ENCODE measurements at regions not wholly inside any gene's neighbourhood (a gene's known extent, or its start where the extent isn't known, plus 50 kb on each side); places are given as distances from the start of the nearest gene placed in this dataset.

DNA sequence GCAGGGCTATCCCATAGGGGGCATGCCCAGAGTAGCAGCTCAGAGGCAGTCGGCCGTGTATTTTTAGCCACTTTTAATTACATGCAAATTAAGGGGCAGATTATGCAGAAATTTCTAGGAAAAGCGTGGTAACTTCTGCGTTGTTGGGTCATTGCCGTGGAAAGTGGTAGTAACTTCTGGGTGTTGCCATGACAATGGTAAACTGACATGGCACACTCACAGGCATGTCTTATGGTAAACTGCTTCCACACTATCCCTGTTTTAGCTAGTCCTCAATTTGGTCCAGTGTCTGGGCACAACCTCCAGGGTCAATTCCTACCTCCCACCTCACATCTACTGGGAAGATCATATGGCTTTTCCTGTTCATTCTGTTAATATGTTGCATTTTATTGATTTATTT lies 428.9 kb upstream of the FANCL start:
- no peak for DNase-seq (ENCODE audit: low read depth in 2 of 2)

DNA sequence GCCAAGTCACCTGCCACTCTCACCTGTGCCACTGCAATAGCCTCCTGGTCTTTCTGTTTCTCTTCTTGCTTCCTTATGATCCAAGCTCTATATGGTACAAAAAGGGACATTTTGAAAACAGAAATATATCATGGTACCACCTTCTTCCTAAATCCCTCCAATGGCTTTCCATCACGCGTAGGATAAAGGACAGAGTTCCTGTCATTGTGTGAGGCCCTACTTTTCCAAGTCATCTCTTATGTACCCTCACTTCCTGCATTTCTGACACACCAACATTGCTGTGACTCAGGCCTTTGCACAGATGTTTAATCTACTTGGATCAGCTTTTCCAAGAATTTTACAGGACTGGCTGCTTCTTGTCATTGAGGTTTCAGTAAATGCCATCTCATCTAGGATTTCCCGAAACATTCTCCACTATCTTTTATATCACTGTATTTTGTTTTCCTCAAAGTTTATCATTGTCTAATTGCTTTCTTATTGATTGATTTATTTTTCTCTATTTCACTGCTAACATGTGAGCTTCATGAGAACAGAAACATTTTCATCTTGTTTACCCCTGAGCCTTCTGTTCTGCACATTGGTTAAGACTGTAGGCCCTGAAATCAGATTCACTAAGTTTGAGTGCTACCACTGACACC lies 426.1 kb upstream of the FANCL start:
- DNase-seq (ENCODE audit: low read depth in 2 of 2), result no peak

DNA sequence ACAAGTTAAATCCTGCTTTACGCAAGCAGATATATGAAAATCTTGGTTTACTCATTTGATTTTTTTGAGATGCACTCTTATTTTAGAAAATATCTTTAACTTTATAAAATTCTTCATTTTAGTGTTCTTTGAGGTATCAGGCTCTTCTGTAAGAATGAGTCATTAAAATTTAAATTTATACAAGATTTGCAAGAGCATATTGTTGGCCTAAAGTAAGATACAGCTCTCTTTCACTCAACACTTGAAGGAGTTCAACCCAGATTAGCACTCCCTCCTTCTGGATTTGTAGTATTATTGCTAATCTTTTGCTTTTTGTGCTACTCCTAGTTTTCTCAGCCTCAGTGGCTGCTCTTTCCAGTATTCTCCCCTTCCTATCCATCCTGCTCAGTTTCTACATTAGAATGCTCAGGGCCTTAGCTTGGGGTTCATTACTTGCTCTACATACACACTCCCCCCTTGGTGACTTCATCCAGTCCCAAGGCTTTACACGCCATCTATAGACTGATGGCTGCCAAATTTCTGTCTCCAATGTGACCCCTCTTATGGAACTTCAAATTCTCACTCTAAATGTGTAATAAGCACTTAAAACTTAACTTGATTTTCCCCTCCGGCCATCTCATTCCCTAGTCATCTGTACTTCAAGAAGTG lies 425.3 kb upstream of the FANCL start:
- no peak for DNase-seq (ENCODE audit: low read depth in 2 of 2)

DNA sequence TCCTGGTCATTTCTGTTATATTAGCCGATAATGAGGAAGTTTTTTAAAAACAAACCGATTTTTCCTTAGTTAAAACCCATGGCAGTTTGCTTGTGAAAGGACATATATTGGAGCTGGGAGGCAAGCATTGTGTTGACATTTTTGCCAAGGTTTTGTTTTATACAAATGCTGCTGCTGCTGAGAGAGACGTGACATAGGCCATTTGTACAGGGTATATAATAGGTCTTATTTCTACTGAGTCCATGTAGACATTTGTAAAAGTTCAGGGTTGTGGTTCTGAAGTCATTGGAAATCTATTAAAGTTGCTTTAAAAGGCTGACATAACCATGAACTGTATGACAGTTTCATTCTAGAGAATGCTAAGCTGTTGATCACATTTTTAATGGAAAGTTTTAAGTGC lies 424.0 kb upstream of the FANCL start:
- no peak for DNase-seq (ENCODE audit: low read depth in 2 of 2)

DNA sequence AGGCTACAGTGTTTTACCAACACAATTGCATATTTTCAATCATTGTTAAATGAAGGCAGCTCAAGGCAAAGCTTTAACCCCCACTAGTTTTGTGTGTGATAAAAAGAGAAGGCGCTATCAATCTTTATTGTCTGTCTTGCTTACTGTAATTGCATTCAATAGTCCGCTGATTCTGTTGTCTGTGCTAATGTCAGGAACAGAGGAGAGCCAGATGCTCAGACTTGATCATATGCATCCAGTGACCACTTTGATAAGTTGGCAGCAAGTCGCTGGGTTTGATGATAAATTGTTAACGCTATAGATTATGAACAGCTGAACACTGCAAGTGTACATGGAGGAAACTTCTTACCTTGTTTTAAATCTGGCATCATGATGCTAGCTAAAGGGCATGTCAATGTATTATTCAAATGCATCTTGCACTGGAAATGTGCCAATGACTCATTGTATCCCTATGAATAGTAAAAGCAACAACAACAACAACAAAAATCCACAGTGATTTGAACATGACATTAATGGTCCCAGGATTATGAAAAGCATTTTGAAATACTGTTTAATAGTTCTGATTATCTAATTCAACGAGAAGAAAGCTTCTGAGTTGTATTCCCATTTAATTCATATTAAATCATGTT lies 423.5 kb upstream of the FANCL start:
- DNase-seq (ENCODE audit: low read depth in 2 of 2), result no peak

DNA sequence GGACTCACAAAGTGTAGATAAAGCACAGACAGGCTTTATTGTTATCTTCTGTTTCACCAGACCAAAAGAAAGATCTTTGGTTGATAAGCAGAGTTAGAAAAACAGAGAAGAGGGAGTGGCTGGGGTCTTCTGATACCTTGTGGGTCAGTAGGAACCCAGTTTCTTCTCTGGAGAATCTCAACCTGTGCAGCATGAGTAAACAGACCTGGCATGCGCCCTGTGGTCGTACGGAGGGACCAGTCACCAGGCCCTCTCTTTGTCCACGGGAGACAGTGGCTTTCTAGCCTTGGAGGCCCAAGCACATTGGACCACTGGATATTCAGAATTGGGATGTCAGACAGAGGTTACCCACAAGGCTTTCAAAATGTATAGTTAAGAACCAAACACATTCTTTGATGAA lies 418.9 kb upstream of the FANCL start:
- no peak for DNase-seq (ENCODE audit: low read depth in 2 of 2)

DNA sequence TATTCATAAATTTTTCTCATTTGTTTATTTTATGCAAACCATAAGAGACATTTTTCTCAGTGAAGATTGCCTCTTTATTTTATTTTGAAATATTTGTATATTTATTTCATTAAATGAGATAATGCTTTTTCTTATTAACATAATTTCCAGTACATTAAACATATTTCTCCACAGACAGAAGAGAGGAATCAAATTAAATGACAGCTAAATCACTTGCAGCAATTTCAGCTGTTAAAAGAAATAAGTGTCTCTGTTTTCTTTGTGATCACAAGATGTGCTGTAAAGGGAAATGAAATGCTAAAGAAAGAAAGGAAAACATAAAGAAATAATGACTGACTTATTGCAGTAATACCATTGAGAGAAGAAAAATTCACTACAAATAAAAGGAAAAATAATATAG lies 414.0 kb upstream of the FANCL start:
- DNase-seq (ENCODE audit: low read depth in 2 of 2), result no peak

DNA sequence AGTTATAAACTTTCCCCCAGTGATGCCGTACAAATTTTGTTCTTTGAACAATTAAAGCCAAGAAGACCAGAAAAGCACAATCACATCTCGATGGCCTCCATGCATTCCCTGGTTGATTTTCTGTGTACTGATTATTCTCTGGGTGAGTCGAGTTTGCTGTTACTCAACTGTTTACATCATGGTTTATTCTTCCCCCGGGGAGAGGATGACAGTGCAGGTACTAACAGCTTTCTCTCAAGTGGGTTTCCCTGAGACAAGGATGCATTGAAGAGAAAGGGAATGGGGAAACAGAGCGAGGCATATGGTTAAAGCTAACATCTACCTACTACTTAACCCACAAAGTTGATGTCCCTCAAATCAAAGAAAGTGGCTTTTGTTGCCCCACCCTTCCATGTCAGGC lies 410.8 kb upstream of the FANCL start:
- DNase-seq (ENCODE audit: low read depth in 2 of 2), result no peak

DNA sequence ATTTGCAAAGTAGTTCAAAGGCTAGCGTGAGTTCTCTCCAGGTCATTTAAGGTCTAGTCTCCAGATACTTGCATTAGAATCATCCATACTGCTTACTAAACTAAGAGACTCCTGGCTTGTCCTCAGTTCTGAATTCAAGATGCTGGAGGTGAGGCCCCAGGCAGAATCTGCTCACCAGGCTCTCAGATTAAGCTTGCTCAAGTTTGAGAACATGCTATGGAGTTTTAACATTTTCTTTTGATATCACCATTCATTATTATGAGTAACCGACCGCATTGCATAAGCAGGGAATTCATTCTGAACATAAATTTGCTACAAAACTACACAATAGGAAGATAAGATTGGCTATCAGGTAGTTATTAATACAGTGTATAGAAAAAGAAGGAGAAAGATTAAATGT lies 409.7 kb upstream of the FANCL start:
- no peak for DNase-seq (ENCODE audit: low read depth in 2 of 2)

DNA sequence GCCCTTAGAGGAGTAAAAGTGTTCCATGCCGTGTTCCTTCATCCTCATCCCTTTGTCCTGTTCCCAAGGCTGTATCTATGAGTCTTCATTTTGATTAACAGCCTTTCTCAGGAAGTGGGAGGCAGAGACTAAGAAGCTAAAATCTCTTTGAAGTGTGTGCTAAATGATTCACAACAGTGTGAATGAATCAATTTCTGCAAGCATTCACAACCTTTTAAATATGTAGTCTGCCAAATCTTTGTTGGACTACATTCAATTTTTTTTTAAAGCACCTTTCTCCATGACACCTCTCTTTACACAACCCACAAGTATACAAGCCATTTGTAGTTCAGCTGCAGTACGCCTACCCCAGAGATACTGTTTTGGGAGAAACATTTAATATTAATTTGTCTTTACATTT lies 408.6 kb upstream of the FANCL start:
- no peak for DNase-seq (ENCODE audit: low read depth in 2 of 2)

DNA sequence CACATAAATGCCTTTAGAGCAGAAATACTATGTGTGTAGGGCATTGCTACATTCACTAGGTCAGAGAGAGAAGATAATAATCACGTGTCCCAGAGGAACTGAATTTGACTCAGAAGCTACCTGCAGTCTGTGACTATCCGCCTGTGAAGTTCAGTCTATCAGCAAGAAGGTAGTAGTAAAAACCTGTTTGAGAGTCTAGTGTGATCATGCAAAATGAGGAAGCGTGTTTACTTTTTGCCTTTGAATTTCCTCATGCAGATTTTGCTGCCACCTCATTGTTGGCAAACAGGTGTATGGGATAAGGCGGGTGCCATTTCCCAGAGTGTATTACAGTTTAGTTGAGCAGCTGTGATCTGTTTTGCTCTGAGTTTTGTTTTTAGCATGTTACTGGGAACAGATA lies 403.9 kb upstream of the FANCL start:
- DNase-seq (ENCODE audit: low read depth in 2 of 2), result no peak

DNA sequence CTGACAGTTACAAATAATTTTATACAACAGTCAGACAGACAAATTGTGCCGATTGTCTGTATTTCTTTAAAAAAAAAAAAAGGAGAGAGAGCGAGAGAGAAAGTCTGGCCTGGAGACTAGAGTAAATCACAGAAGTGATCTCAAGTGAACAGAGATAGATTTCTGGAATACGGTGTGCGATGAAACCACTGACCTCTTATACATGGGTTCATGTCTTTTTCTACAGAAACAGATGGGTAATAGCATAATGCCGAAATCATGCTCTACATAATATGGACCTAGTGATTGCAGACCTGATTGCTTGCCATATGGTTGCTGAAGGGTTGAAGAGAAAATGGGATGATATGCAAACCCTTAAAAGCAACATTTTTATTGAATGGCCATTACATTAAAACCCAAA lies 403.3 kb upstream of the FANCL start:
- DNase-seq (ENCODE audit: low read depth in 2 of 2), result no peak

DNA sequence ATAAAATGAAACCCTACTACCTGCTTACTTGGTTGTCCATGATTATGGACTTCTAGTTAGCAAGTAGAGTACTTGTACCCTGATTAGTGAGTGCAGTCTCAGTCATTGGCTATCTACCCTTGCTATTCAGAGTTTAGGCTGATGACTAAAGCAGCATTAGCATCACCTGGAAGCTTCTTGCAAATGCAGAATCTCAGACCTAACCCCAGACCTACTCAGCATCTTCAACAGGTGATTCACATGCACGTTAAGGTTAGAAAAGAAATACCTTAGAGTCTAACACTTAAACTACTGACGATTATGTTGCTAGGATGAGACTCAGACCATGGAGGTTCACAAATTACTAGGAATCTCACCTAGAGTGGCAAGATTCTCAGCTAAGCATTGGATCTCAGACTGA lies 399.9 kb upstream of the FANCL start:
- no peak for DNase-seq (ENCODE audit: low read depth in 2 of 2)

DNA sequence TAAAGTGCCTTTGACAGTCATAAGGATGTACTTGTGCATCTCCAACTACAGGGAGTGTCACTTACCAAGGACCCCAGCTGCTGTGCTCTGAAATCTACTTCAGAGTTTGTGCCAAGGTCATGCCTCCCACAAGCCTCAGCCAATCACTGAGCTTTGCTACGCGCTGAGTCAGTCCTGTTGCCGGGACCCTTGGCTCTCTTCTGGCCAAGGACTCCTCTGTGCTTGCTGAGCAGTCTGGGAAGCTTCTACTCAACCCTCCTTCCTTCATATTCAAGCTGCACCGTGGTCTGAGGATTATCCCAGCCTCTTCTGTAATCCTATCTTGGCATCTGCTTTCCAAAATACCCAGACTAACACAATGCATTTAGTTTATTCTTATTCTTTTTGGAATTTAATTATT lies 398.9 kb upstream of the FANCL start:
- DNase-seq (ENCODE audit: low read depth in 2 of 2), result no peak

DNA sequence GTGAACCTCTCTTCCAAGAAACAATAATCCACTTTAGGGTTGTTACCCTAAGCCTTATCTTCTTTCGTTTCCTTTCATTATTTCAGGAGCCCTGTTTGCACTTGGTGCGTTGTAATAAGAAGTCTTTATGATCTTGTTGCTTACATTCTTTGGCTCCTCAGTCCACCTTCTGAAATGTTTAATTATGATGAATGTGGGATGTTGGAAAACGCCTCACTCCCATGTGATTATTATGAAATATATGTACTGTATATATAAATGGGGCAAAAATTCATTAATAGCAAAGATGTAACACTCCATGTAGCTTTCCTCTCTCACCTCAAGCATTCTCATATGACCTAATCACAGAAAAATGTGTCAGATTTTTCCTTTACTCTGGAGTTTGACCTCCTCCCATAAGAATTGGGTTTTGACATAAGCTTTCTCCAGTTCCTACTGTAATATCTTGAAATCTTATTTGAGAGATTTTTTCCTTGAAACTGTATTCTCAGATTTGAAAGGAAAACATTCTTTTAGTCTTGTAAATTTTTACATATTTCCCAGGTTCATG lies 397.2 kb upstream of the FANCL start:
- DNase-seq (ENCODE audit: low read depth in 2 of 2), result no peak

DNA sequence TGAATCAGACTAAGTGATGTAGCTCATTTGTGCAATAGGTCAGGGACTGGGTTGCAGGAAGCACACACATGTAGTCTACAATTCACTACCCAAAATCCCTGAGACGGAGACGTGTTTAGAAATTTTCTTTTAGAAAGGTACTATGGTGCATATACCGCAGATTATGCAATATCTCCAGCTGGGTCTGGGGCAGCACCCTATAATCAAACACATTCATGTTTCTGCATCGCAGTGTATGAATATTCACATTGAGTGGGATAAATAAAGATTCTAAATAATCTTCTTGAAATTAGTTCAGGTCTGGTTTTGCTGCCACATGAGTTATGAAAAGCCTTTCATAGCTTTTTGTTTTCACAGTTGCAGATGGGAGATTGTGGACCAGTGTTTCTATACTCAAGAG lies 395.7 kb upstream of the FANCL start:
- no peak for DNase-seq (ENCODE audit: low read depth in 2 of 2)

DNA sequence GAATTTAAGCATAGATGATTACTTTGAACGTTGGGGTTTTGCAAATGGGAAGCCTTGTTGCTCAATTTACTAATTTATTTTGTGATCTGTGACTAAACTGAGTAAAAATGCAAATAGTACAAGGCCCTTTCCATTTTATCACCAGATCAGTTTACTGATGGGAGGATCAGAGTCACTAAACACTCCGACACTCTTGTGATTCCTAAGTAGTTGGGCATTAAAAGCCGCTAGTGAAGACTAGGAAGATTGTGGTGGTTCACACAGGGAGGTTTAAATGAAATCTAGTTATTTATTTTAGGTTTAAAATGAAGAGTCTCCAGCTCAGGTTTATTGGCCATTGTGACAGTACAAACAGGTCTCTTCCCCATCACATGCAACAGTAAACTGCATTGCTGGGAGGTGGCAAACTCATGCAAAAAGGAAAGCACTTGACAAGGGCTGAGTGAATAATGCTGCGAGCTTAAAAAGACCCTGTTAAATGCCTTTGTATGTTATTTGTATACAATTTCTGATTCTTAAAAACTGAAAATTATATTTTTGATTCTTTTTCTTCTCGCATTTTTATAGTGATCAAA lies 394.8 kb upstream of the FANCL start:
- DNase-seq (ENCODE audit: low read depth in 2 of 2), result no peak

DNA sequence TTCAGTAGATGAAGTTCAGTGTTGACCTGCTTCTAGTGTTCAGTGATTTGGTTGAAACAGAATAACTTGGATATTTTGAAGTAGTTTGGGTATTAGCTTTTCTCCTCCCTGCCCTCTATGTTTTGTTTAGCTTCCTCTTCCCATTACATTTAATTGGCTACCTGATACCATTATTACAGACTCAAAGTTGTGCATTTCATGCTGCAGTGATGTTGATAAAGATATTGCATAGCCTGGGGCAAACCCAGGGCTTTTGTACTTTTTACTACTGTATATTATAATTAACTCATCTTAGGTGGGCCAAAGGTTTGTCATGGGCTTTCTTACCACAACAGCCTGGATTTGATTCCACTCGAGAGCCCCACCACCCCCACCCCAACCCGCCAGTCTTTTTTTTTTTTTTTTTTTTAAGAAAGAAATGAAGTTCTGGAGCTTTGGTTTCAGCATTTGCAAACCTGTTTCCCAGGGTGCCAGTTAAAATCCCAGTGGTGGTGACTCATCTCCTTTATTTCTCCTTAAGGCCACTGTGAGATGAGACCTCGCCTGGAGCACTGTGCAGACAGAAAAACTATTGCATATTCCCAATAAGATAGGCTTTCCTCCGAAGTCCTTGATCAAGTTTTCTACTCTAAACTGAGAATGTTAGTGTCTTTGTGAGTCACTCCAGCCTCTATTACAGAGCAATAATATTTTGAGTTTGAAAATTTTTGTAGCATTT lies 393.7 kb upstream of the FANCL start:
- no peak for DNase-seq (ENCODE audit: low read depth in 2 of 2)

DNA sequence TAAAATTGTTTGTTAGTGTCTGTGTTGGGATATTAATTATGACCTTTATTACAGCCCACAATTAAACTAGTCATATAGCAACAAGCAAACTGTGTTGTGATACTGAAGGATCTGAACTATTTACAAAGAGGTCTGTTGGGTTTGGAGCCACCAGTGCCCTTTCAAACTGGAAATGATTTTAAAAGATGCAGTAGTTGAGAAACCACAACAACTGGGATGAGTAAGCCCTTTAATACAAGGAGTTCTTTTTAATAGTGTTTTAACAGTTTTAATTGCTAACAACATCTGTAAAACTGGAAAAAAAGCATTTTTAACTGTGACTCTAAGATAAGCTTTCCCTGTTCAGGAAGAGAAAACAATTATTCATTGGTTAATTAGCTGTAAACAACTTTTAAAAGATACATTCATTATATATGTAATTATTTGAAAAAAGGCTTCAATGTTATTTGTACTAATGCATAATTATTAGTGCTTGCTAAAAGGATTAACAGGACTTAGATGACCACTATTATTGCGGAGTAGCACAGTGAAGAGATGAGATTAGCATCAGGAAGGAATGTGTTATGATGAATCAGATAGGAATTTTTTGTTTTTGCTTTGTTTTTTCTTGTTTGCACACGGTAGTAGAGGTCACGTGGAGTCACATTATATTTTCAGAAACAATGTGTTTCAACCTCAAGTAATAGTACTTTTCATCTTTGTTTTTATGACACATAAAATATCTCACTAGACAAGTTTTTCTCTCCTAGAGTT lies 392.7 kb upstream of the FANCL start:
- DNase-seq (ENCODE audit: low read depth in 2 of 2), result no peak

DNA sequence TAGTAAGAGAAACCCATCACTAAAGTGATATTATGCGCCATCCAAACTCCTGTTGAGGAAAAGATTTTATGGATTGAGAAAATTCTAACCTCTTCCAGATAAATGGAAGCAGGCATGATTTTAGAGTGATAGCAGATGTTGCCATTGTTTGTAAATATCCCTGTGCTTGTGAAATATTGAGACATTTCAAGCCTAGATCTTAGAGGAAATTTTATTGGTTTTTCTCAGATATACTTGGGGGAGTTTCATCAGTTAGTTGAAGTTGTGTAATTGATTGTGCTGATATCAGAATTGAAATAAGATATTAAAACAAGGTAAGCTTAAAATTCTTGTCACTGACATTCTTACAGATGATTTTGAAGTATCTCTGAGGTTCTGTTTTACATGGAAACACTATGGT lies 390.9 kb upstream of the FANCL start:
- no peak for DNase-seq (ENCODE audit: low read depth in 2 of 2)

DNA sequence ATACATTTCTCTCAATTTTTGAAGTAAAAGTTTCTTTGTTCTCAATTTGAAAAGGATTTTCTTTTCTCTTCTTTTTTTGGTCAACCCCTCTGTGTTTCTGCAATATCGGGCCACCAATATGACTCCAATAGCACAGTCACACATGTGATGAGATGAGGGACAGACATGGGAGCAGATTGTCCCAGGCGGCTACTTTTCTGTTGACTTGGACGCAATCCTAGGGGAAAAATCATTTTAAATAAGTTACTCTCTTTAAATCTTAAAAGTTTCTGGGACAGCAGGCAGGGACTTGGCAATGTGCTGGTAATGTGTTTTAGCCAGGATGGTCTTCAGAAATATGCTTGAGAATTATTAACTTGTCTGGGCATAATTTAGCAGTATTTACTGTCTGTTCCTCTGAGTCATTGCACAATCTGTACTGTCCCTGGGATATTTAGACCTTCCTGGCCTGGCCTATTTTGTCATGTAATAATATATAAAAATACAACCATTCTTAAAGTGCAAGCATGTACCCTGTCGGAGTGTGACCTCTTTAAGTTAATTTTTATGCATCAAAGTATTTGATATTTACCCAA lies 388.5 kb upstream of the FANCL start:
- no peak for DNase-seq (ENCODE audit: low read depth in 2 of 2)

Measured in fibroblast of skin of left quadriceps (primary cell).